ENCODE measurements at regions not wholly inside any gene's neighbourhood (a gene's known extent, or its start where the extent isn't known, plus 50 kb on each side); places are given as distances from the start of the nearest gene placed in this dataset.

GRCh38 chr15:39113741-39114140, 467.1 kb upstream of the THBS1 start:
- peaks cover 7% of the 10 kb centered on the region for H3K9me3 ChIP-seq (replicated peaks; ENCODE audit: low read length)
- no peak overlapping the region for H3K4me3 ChIP-seq (ENCODE audit: low read length)

GRCh38 chr15:39114690-39115378, 466.0 kb upstream of the THBS1 start:
- H3K9ac ChIP-seq (ENCODE audit: low read depth, low read length) = no peak overlapping the region
- peaks cover 20% of the 10 kb centered on the region for H3K4me1 ChIP-seq (ENCODE audit: control insufficient read depth, insufficient read depth, low read length)
- H3K9me3 ChIP-seq (replicated peaks; ENCODE audit: low read length) = peaks cover 7% of the 10 kb centered on the region
- H3K27me3 ChIP-seq (ENCODE audit: control insufficient read depth, insufficient read depth, low read length) = no peaks in the 10 kb centered on the region
- H3K4me3 ChIP-seq (ENCODE audit: low read length) = no peak overlapping the region
- H3K4me2 ChIP-seq (ENCODE audit: low read length) = no peak overlapping the region
- no peaks in the 10 kb centered on the region for H3K36me3 ChIP-seq (ENCODE audit: insufficient read depth, low read length)

More at GRCh38 chr15:39113741-39114140, 467.1 kb upstream of the THBS1 start:
- H3K36me3 ChIP-seq (ENCODE audit: insufficient read depth, low read length) = no peaks in the 10 kb centered on the region
- H3K27me3 ChIP-seq (ENCODE audit: control insufficient read depth, insufficient read depth, low read length) = no peaks in the 10 kb centered on the region
- H3K9ac ChIP-seq (ENCODE audit: low read depth, low read length) = no peak overlapping the region
- peaks cover 10% of the 10 kb centered on the region for H3K4me1 ChIP-seq (ENCODE audit: control insufficient read depth, insufficient read depth, low read length)
- H3K4me2 ChIP-seq (ENCODE audit: low read length) = no peak overlapping the region

GRCh38 chr15:39115379-39116057, 465.4 kb upstream of the THBS1 start:
- no peak overlapping the region for H3K4me3 ChIP-seq (ENCODE audit: low read length)
- H3K36me3 ChIP-seq (ENCODE audit: insufficient read depth, low read length) = no peaks in the 10 kb centered on the region
- no peaks in the 10 kb centered on the region for H3K27me3 ChIP-seq (ENCODE audit: control insufficient read depth, insufficient read depth, low read length)
- H3K4me2 ChIP-seq (ENCODE audit: low read length) = no peak overlapping the region
- no peak overlapping the region for H3K9ac ChIP-seq (ENCODE audit: low read depth, low read length)
- H3K9me3 ChIP-seq (replicated peaks; ENCODE audit: low read length) = peaks cover 7% of the 10 kb centered on the region
- H3K4me1 ChIP-seq (ENCODE audit: control insufficient read depth, insufficient read depth, low read length) = peaks cover 20% of the 10 kb centered on the region

- Histone ChIP-seq H3K9me3 (replicated peaks; ENCODE audit: low read length) (peaks cover 7% of the 10 kb centered on the region), H3K9ac (ENCODE audit: low read depth, low read length) (peak overlapping the region; percentile 71), H3K4me2 (ENCODE audit: low read length) (peak overlapping the region; percentile 60), H3K4me3 (ENCODE audit: low read length) (peak overlapping the region; percentile 8), H3K4me1 (ENCODE audit: control insufficient read depth, insufficient read depth, low read length) (peaks cover 20% of the 10 kb centered on the region), H3K27me3 (ENCODE audit: control insufficient read depth, insufficient read depth, low read length) (no peaks in the 10 kb centered on the region), H3K36me3 (ENCODE audit: insufficient read depth, low read length) (no peaks in the 10 kb centered on the region)
These were observed 462.4 kb upstream of the THBS1 start for GRCh38 chr15:39118510-39118909.

GRCh38 chr15:39124155-39124552, 456.7 kb upstream of the THBS1 start:
- Histone ChIP-seq H3K36me3 (ENCODE audit: insufficient read depth, low read length) (no peaks in the 10 kb centered on the region), H3K4me2 (ENCODE audit: low read length) (peak overlapping the region; percentile 48), H3K9ac (ENCODE audit: low read depth, low read length) (peak overlapping the region; percentile 53), H3K9me3 (replicated peaks; ENCODE audit: low read length) (no peaks in the 10 kb centered on the region), H3K4me3 (ENCODE audit: low read length) (peak overlapping the region; percentile 9), H3K27me3 (ENCODE audit: control insufficient read depth, insufficient read depth, low read length) (no peaks in the 10 kb centered on the region), H3K4me1 (ENCODE audit: control insufficient read depth, insufficient read depth, low read length) (peaks cover 48% of the 10 kb centered on the region)

- H3K9ac ChIP-seq (ENCODE audit: low read depth, low read length) = peak overlapping the region; percentile 53
- H3K36me3 ChIP-seq (ENCODE audit: insufficient read depth, low read length) = no peaks in the 10 kb centered on the region
- no peaks in the 10 kb centered on the region for H3K27me3 ChIP-seq (ENCODE audit: control insufficient read depth, insufficient read depth, low read length)
- no peaks in the 10 kb centered on the region for H3K9me3 ChIP-seq (replicated peaks; ENCODE audit: low read length)
- H3K4me2 ChIP-seq (ENCODE audit: low read length) = peak overlapping the region; percentile 48
- H3K4me3 ChIP-seq (ENCODE audit: low read length) = peak overlapping the region; percentile 11
- H3K4me1 ChIP-seq (ENCODE audit: control insufficient read depth, insufficient read depth, low read length) = peaks cover 48% of the 10 kb centered on the region
These were observed 456.2 kb upstream of the THBS1 start for GRCh38 chr15:39124553-39125171.

- Histone ChIP-seq H3K36me3 (ENCODE audit: insufficient read depth, low read length) (no peaks in the 10 kb centered on the region), H3K4me3 (ENCODE audit: low read length) (peak overlapping the region; percentile 11), H3K9ac (ENCODE audit: low read depth, low read length) (peak overlapping the region; percentile 53), H3K9me3 (replicated peaks; ENCODE audit: low read length) (no peaks in the 10 kb centered on the region), H3K4me2 (ENCODE audit: low read length) (peak overlapping the region; percentile 48), H3K27me3 (ENCODE audit: control insufficient read depth, insufficient read depth, low read length) (no peaks in the 10 kb centered on the region), H3K4me1 (ENCODE audit: control insufficient read depth, insufficient read depth, low read length) (peaks cover 53% of the 10 kb centered on the region)
These were observed 455.7 kb upstream of the THBS1 start for GRCh38 chr15:39125226-39125625.

GRCh38 chr15:39125904-39126303, 455.0 kb upstream of the THBS1 start:
- Histone ChIP-seq H3K4me2 (ENCODE audit: low read length) (no peak overlapping the region), H3K4me1 (ENCODE audit: control insufficient read depth, insufficient read depth, low read length) (peaks cover 60% of the 10 kb centered on the region), H3K27me3 (ENCODE audit: control insufficient read depth, insufficient read depth, low read length) (no peaks in the 10 kb centered on the region), H3K9ac (ENCODE audit: low read depth, low read length) (no peak overlapping the region), H3K4me3 (ENCODE audit: low read length) (no peak overlapping the region), H3K36me3 (ENCODE audit: insufficient read depth, low read length) (no peaks in the 10 kb centered on the region), H3K9me3 (replicated peaks; ENCODE audit: low read length) (no peaks in the 10 kb centered on the region)

GRCh38 chr15:39127151-39127790, 453.6 kb upstream of the THBS1 start:
- Histone ChIP-seq H3K4me1 (ENCODE audit: control insufficient read depth, insufficient read depth, low read length) (peaks cover 73% of the 10 kb centered on the region), H3K9me3 (replicated peaks; ENCODE audit: low read length) (no peaks in the 10 kb centered on the region), H3K9ac (ENCODE audit: low read depth, low read length) (peak overlapping the region; percentile 63), H3K4me2 (ENCODE audit: low read length) (peak overlapping the region; percentile 58), H3K4me3 (ENCODE audit: low read length) (peak overlapping the region; percentile 1), H3K27me3 (ENCODE audit: control insufficient read depth, insufficient read depth, low read length) (no peaks in the 10 kb centered on the region), H3K36me3 (ENCODE audit: insufficient read depth, low read length) (no peaks in the 10 kb centered on the region)

- Histone ChIP-seq H3K9ac (ENCODE audit: low read depth, low read length) (peak overlapping the region; percentile 63), H3K4me3 (ENCODE audit: low read length) (no peak overlapping the region)
These were observed 452.8 kb upstream of the THBS1 start for GRCh38 chr15:39127925-39128617.

GRCh38 chr15:39128746-39129145, 452.1 kb upstream of the THBS1 start:
- Histone ChIP-seq H3K9ac (ENCODE audit: low read depth, low read length) (peak overlapping the region; percentile 63), H3K4me1 (ENCODE audit: control insufficient read depth, insufficient read depth, low read length) (peaks cover 86% of the 10 kb centered on the region), H3K4me3 (ENCODE audit: low read length) (no peak overlapping the region)

More at GRCh38 chr15:39127925-39128617, 452.8 kb upstream of the THBS1 start:
- peaks cover 81% of the 10 kb centered on the region for H3K4me1 ChIP-seq (ENCODE audit: control insufficient read depth, insufficient read depth, low read length)
- no peaks in the 10 kb centered on the region for H3K36me3 ChIP-seq (ENCODE audit: insufficient read depth, low read length)
- no peaks in the 10 kb centered on the region for H3K27me3 ChIP-seq (ENCODE audit: control insufficient read depth, insufficient read depth, low read length)
- peak overlapping the region; percentile 58 for H3K4me2 ChIP-seq (ENCODE audit: low read length)
- H3K9me3 ChIP-seq (replicated peaks; ENCODE audit: low read length) = no peaks in the 10 kb centered on the region

More at GRCh38 chr15:39128746-39129145, 452.1 kb upstream of the THBS1 start:
- Histone ChIP-seq H3K4me2 (ENCODE audit: low read length) (peak overlapping the region; percentile 58), H3K36me3 (ENCODE audit: insufficient read depth, low read length) (no peaks in the 10 kb centered on the region), H3K27me3 (ENCODE audit: control insufficient read depth, insufficient read depth, low read length) (no peaks in the 10 kb centered on the region), H3K9me3 (replicated peaks; ENCODE audit: low read length) (no peaks in the 10 kb centered on the region)

Data from skeletal muscle satellite cell (primary cell).